Endothelial cell of umbilical vein (primary cell): ENCODE measurements at regions not wholly inside any gene's neighbourhood (a gene's known extent, or its start where the extent isn't known, plus 50 kb on each side); places are given as distances from the start of the nearest gene placed in this dataset.

Experiments used
- BruUV-seq: library from RNA; stranded (reverse); fragments of 400-500 nt; replicated peaks from 2 replicates; lab custom pipeline; 2021; lab: Mats Ljungman, UMichigan
- CTCF ChIA-PET: fragments of 300-600, 350-600 bp; sonication (Branson Sonifier 250); formaldehyde crosslinking; loops from one replicate; lab custom pipeline; 2021; ENCODE audit warnings: antibody characterized with exemption, inconsistent platforms; lab: Charles Lee
- POLR2A ChIA-PET: fragments of 300-600, 350-600 bp; sonication (Branson Sonifier 250); formaldehyde crosslinking; loops from one replicate; lab custom pipeline; 2021; ENCODE audit warnings: antibody characterized with exemption, inconsistent platforms; lab: Charles Lee
- DNase-seq: peaks from one replicate; pipeline ENCODE4 v3.0.0-alpha.2; 2011; ENCODE audit warnings: low read depth, low spot score
- FAIRE-seq: peaks from 2 replicates; lab custom pipeline; 2011; peaks lifted over from hg19 to GRCh38; lab: Jason Lieb, UNC
- H2AFZ ChIP-seq: 2 replicates; pipeline ENCODE4 v1.6.0; 2012; ENCODE audit warnings: low read depth, low read length, control low read depth, inconsistent platforms
- H3K27ac ChIP-seq: 2 replicates; pipeline ENCODE4 v1.5.1; 2011; ENCODE audit warnings: low read depth, mild to moderate bottlenecking, control low read depth, low read length, moderate library complexity; ENCODE audit not compliant: insufficient read depth
- H3K27me3 ChIP-seq, 2 experiments: 2 replicates each; pipeline versions ENCODE4 v1.6.0 to v1.6.1; 2011; ENCODE audit warnings: low read length in 2 of 2, mixed read lengths in 1 of 2; ENCODE audit not compliant: control insufficient read depth in 2 of 2, insufficient read depth in 2 of 2
- H3K36me3 ChIP-seq, 2 experiments: 2 replicates in 1 of 2; 3 replicates in 1 of 2; pipeline ENCODE4 v1.5.1; 2011; ENCODE audit warnings: low read length in 2 of 2, mild to moderate bottlenecking in 1 of 2, moderate library complexity in 1 of 2; ENCODE audit not compliant: control insufficient read depth in 2 of 2, insufficient read depth in 2 of 2; ENCODE audit errors: extremely low read depth in 1 of 2
- H3K4me1 ChIP-seq: 3 replicates; pipeline ENCODE4 v1.5.1; 2011; ENCODE audit warnings: mild to moderate bottlenecking, low read length; ENCODE audit not compliant: control insufficient read depth, insufficient read depth; ENCODE audit errors: extremely low read depth
- H3K4me2 ChIP-seq: 2 replicates; pipeline ENCODE4 v1.6.1; 2011; ENCODE audit warnings: low read length, control low read depth, mixed read lengths; ENCODE audit not compliant: insufficient read depth
- H3K4me3 ChIP-seq, 3 experiments: fragments of 200-600 bp in 1 of 3; sonication (generic), shearing (Covaris generic) in 1 of 3; replicated peaks in 1 of 3; 2 replicates each; pipeline ENCODE4 v1.5.1; 2011 to 2016; ENCODE audit warnings: control low read depth in 3 of 3, low read length in 3 of 3, mild to moderate bottlenecking in 2 of 3, inconsistent platforms in 1 of 3, low read depth in 1 of 3, moderate library complexity in 1 of 3; ENCODE audit not compliant: insufficient read depth in 1 of 3
- H3K79me2 ChIP-seq: 2 replicates; pipeline ENCODE4 v1.6.0; 2012; ENCODE audit warnings: low read length, inconsistent platforms; ENCODE audit not compliant: control insufficient read depth, insufficient read depth
- H3K9ac ChIP-seq: replicated peaks from 2 replicates; pipeline ENCODE3; 2011; ENCODE audit warnings: low read length, control low read depth; ENCODE audit not compliant: insufficient read depth; ENCODE audit errors: extremely low read depth
- H3K9me1 ChIP-seq: replicated peaks from 3 replicates; pipeline ENCODE4 v1.6.0; 2011; ENCODE audit warnings: mild to moderate bottlenecking, low read length; ENCODE audit not compliant: control insufficient read depth, insufficient read depth; ENCODE audit errors: extremely low read depth
- H3K9me3 ChIP-seq: replicated peaks from 2 replicates; pipeline ENCODE4 v1.5.1; 2012; ENCODE audit warnings: low read length, inconsistent platforms; ENCODE audit not compliant: control insufficient read depth, insufficient read depth
- H4K20me1 ChIP-seq: replicated peaks from 2 replicates; pipeline ENCODE3; 2011; ENCODE audit warnings: mild to moderate bottlenecking, low read length; ENCODE audit not compliant: control insufficient read depth, insufficient read depth; ENCODE audit errors: extremely low read depth
- CTCF ChIP-seq, 2 donors: IDR thresholded peaks; 1 replicate in 1 of 2; 2 replicates in 1 of 2; pipeline ENCODE4 v1.5.1; 2011; ENCODE audit warnings: low read length in 2 of 2, mild to moderate bottlenecking in 2 of 2, moderate library complexity in 2 of 2, control low read depth in 1 of 2, inconsistent platforms in 1 of 2, low read depth in 1 of 2; ENCODE audit not compliant: insufficient read depth in 1 of 2; ENCODE audit errors: extremely low read depth in 1 of 2
- FOS ChIP-seq: IDR thresholded peaks from 2 replicates; pipeline ENCODE4 v1.6.1; 2011; ENCODE audit warnings: mild to moderate bottlenecking, low read length, moderate library complexity, borderline replicate concordance; ENCODE audit not compliant: insufficient read depth
- MAX ChIP-seq: IDR thresholded peaks from 2 replicates; pipeline ENCODE4 v1.6.1; 2011; ENCODE audit not compliant: insufficient read depth, insufficient read length
- POLR2A ChIP-seq: IDR thresholded peaks from 2 replicates; pipeline ENCODE4 v1.6.1; 2012; ENCODE audit warnings: low read depth, mild to moderate bottlenecking, control low read depth, low read length
- dilution Hi-C: fragments of 300-500 bp; cut with MboI; formaldehyde crosslinking; loops from one replicate; pipeline ENCODE4 v1.15.0; 2019; ENCODE audit warnings: low sequenced_read_pairs; ENCODE audit not compliant: extremely low pct_ligation_motif_present
- intact Hi-C: fragments of 100-400 bp; cut with micrococcal nuclease; formaldehyde crosslinking; loops from one replicate; pipeline ENCODE4 v1.10.0; 2022

- POLR2A ChIA-PET: no interaction called here
Measured at GRCh38 chr18:78127041-78127440, 852.6 kb upstream of the SALL3 start.

GRCh38 chr18:78128004-78128403 is 851.6 kb upstream of the SALL3 start:
- ChIA-PET CTCF (no interaction called here), POLR2A (no interaction called here)
- dilution Hi-C loops: no loop called here
- Histone ChIP-seq H3K27me3 (no peaks in the 10 kb centered on the region), H3K9me1 (no peaks in the 10 kb centered on the region), H4K20me1 (no peaks in the 10 kb centered on the region), H2AFZ (no peak overlapping the region), H3K79me2 (no peaks in the 10 kb centered on the region), H3K36me3 (no peaks in the 10 kb centered on the region), H3K4me2 (no peak overlapping the region), H3K27ac (no peak overlapping the region), H3K9ac (no peak overlapping the region), H3K9me3 (peaks cover 5% of the 10 kb centered on the region), H3K4me3 (no peak overlapping the region), H3K4me1 (no peaks in the 10 kb centered on the region)
- FAIRE-seq: no peak
- TF ChIP-seq MAX (no peak), POLR2A (no peak), CTCF (IDR thresholded peaks at IDR 0.05; ENCODE audit: extremely low read depth in 1 of 2, insufficient read depth in 1 of 2, low read depth in 1 of 2, low read length in 2 of 2) (no peak)
- no peak for DNase-seq
- no TSS peak for BruUV-seq
- intact Hi-C loops: no loop called here

More at GRCh38 chr18:78127041-78127440, 852.6 kb upstream of the SALL3 start:
- Histone ChIP-seq H3K9ac (no peak overlapping the region), H4K20me1 (no peaks in the 10 kb centered on the region), H3K36me3 (no peaks in the 10 kb centered on the region), H3K9me1 (no peaks in the 10 kb centered on the region), H3K4me3 (no peak overlapping the region), H3K9me3 (peaks cover 5% of the 10 kb centered on the region), H3K4me2 (no peak overlapping the region), H3K27ac (no peak overlapping the region), H3K27me3 (no peaks in the 10 kb centered on the region), H2AFZ (no peak overlapping the region), H3K4me1 (no peaks in the 10 kb centered on the region), H3K79me2 (no peaks in the 10 kb centered on the region)
- DNase-seq (no peak), FAIRE-seq (no peak)
- TF ChIP-seq FOS: no peak
- CTCF ChIA-PET: no interaction called here
- dilution Hi-C loops: no loop called here
- no TSS peak for BruUV-seq
- intact Hi-C loops: no loop called here
